HPDE6-E6E7 (cell line): ENCODE measurements at regions not wholly inside any gene's neighbourhood (a gene's known extent, or its start where the extent isn't known, plus 50 kb on each side); places are given as distances from the start of the nearest gene placed in this dataset.

Source experiments
- DNase-seq: peaks from one replicate; pipeline ENCODE4 v3.0.0; 2011; ENCODE audit warnings: missing footprints; ENCODE audit errors: extremely low spot score

GRCh38 chr13:105464249-105464648, 1071.2 kb downstream of the EFNB2 start:
- DNase-seq: no peak

GRCh38 chr13:105463011-105463501, 1072.4 kb downstream of the EFNB2 start:
- no peak for DNase-seq

GRCh38 chr13:105462098-105462497, 1073.4 kb downstream of the EFNB2 start:
- no peak for DNase-seq

- peak; percentile 40 for DNase-seq
Measured at GRCh38 chr13:105452895-105453294, 1082.6 kb downstream of the EFNB2 start.

DNA sequence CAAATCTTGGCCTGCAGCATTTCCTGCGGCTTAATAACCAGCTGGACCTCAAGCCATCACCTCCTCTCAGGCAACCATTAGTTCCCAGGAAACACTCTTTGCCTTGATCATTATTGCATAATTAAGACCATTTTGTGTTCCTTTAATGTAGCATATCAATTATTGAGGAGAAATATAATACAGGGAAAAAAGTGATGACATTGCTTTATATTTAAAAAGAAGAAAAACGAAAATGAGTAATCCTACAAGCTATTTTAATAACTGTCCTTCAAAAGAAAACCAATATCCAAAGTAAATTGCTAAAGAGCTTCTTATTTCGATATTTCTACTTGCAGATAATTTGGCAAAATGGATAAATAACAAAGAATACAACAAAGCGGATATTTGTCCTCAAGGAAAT, 1084.7 kb downstream of the EFNB2 start:
- DNase-seq: no peak

DNA sequence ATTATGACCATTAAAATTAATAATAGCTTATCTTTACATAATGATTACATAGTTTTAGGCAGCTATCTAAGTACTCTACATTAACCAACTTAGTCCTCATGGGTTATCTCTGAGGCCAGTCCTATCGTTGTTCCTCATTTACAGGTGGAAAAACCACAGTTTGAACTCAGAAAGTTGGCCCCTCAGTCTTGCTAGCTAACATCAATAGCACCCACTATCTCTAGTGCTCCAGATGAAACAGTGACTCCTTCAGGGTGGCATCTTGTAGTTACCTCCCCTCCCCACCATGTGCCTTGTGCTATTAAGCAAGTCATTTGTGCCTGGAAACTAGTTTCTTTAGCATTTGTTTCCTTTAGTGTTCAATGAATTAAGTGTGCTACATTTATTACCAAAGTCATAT, 1086.7 kb downstream of the EFNB2 start:
- DNase-seq: no peak

- DNase-seq: no peak
Measured at GRCh38 chr13:105446197-105446596, 1089.3 kb downstream of the EFNB2 start.

- no peak for DNase-seq
Measured at GRCh38 chr13:105445796-105446195, 1089.7 kb downstream of the EFNB2 start.

DNA sequence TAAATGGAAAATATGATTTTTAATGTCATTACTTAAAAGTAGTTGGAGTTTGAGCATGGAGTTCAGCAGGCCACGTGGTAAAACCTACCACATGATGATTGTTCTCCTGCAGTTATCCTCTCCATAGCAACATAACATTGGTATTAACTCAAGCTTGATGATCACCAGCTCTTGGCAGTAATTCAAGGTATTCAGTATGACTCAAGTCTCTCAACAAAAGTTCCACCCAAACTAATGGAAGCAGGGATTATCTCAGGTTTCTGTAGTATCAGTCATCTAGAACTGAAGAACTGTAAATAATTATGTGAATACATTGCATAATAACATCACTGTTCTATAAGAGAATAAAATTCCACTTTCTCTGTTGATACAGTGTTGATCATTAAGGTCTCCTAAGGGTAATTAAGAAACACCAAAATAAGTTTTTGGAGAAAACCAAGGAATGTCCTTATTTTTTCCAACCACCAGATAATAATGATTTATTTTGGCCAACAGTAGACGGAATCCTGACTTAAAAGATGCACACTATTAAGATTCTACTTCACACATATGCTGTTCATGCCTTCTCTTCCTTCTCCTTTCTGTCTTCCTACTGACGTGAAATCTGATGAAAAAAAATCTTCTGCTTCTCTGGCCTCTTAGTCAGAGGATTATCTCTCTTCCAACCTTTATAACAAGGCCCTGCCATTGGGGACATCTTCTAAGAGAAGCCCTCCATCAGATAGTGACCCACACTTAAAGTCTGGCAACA, 1092.3 kb downstream of the EFNB2 start:
- DNase-seq: peak; percentile 86

DNA sequence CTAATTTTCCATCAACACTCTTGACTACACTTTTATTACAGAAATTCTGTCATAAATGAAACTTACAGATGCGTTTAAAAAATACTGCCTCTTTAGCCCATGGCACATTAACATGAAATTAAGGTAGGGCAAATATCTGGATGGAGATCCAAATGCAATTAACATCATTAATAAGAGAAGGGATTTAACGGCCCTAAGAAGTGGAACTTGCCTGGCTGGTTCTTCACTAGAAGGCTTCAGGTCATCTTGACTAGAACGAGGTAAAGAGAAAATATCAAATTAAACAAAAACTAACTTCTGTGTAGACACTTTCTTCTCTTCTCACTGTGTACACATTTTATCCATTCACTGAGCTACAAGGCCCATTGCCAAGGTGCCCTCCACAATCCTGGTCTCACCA, 1093.4 kb downstream of the EFNB2 start:
- DNase-seq: no peak

GRCh38 chr13:105441051-105441750, 1094.3 kb downstream of the EFNB2 start:
- DNase-seq: no peak

DNA sequence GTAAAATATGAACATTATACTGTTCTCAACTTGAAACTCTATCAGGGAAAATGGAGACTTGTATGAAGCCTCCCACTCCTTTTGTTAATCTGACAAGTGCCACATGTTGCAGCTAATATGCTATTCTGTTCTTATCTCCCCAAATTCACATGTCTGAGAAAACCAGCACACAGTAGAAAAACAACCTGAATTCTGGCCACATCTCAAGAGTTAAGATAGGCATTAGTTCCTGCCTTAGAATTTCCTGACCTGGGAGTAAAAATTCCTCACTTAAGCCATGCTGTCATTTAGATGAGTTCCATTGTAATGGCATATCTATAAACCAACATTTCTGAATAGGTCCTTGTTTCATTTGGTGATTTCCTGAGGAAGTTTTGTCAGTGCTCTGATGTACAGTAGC, 1098.5 kb downstream of the EFNB2 start:
- DNase-seq: no peak

GRCh38 chr13:105432438-105432837, 1103.0 kb downstream of the EFNB2 start:
- no peak for DNase-seq

- DNase-seq: no peak
Measured at GRCh38 chr13:105428811-105429210, 1106.7 kb downstream of the EFNB2 start.

- DNase-seq: no peak
Measured at GRCh38 chr13:105426441-105426840, 1109.0 kb downstream of the EFNB2 start.

- no peak for DNase-seq
Measured at GRCh38 chr13:105414639-105415038, 1120.8 kb downstream of the EFNB2 start.

DNA sequence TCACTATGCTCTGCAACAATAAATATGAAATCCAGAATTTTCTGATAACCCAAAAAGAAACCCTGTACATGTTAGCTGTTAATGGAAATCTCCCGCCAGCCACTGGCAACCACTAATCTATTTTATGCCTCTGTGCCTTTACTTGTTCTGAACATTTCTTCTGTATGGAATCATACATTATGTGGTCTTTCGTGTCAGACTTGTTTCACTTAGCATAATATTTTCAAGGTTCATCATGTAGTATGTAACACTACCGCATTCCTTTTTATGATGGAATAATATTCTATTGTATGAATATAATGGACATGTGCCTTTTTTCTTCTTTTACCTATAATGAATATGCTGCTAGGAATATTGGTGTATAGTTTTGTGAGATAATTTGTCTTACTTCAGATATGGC, 1123.3 kb downstream of the EFNB2 start:
- no peak for DNase-seq

- no peak for DNase-seq
Measured at GRCh38 chr13:105410602-105411001, 1124.9 kb downstream of the EFNB2 start.

GRCh38 chr13:105406551-105406950, 1128.9 kb downstream of the EFNB2 start:
- no peak for DNase-seq

GRCh38 chr13:105403086-105403485, 1132.4 kb downstream of the EFNB2 start:
- no peak for DNase-seq

GRCh38 chr13:105395041-105395440, 1140.4 kb downstream of the EFNB2 start:
- no peak for DNase-seq

GRCh38 chr13:105389373-105389772, 1146.1 kb downstream of the EFNB2 start:
- DNase-seq: no peak

DNA sequence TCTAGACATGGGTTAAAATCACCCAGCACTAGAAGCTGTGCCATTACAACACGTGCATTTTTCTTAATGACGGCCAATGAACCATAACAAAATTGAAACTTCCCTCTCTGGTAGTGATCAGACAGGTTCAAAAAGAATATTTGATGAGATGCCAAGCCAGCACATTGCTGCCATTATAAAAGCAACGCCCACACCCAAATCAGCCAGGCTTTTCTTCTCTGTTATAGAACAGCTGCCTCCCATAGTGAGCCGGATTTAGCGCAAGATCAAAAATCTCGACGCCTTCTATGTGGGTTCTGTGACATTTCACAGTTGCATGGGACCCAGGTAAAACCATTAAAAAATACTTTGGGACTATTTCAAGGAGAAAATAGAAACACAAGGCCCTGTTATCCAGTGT, 1158.0 kb downstream of the EFNB2 start:
- DNase-seq: no peak
